Fibroblast of skin of abdomen (primary cell): ENCODE measurements at regions not wholly inside any gene's neighbourhood (a gene's known extent, or its start where the extent isn't known, plus 50 kb on each side); places are given as distances from the start of the nearest gene placed in this dataset.

Experiments used
- DNase-seq: peaks from one replicate; pipeline ENCODE4 v3.0.0-alpha.2; 2013

GRCh38 chr11:110974731-110975130 is 262.5 kb upstream of the ARHGAP20 start:
- DNase-seq: no peak

DNA sequence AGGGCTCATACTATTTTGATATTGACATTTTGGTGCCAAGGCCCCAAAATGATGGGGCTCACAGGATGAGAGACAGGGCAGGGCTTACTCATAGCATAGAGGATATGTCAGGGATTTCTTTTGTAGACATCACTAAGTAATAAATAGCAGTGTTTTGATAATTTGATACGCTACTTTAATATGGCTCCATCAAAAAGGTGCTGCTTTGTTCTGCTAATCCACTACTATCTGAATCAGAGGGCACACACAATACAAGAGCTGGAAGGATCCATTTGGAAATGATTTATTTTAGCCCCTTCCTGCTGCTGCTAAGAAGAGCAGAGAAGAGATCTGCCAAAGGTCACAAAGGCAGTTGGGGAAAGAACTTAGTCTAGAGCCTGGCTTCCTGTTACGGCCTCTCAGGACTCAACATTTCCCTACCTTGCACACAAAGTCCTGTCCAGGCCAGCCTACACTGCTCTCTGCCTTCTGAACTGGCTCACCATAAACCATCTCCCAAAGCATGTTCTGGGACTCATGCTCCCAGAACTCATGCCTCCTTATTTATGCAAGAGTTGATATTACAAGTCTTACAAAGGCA is 261.3 kb upstream of the ARHGAP20 start:
- DNase-seq: no peak

- DNase-seq: peak; percentile 65
Measured at GRCh38 chr11:110972640-110973039, 260.4 kb upstream of the ARHGAP20 start.

- DNase-seq: no peak
Measured at GRCh38 chr11:110972106-110972505, 259.9 kb upstream of the ARHGAP20 start.

DNA sequence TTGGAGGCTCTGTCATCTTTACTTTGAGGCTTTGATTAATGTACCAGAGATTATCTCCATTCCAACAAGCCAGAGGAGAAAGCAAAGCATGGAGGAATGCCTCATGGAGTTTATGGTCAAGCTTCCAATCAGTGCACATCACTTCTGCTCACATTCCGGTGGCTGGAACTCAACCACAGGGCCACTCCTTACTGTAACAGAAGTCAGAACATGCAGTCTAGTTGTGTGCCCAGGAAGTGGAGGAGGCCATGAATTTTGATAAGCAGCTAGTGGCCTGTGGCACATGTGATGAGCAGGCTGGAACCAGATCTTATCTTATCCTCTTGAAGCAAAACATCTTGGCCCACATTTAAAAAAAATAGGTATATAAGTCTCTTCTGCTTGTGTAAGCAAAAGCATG is 258.9 kb upstream of the ARHGAP20 start:
- DNase-seq: peak; percentile 68

DNA sequence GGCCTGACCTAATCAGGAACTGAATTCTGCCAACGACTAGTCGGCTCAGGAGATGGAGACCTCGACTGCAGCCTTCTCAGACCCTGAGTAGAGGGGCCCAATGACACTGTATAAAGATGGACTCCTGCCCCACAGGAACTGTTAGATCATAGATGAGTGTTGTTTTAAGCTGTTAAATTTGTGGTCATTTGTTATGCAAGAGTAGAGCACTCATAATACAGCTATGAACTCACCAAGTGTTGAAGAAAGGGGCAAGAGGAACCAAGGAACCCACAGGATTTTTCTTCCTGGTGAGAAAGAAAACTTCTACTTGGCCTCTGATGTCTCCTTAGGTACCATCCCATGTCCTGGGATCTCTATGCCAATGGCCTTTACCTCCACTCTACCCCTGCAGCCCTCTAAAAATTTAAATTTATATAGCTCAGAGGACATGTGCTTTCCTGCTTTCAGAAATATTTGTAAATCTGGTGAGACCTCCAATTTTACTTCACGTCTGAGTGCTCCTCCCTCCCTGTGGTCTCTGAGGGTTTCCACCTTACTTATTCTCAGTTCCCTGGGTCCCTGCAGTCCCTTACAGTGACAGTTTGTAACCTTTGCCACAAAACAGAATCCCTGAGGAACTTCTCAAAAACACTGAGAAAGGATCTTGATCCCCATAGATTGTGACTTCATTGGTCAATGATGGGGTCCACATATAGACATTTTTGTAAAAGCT is 256.3 kb upstream of the ARHGAP20 start:
- DNase-seq: peak; percentile 40

DNA sequence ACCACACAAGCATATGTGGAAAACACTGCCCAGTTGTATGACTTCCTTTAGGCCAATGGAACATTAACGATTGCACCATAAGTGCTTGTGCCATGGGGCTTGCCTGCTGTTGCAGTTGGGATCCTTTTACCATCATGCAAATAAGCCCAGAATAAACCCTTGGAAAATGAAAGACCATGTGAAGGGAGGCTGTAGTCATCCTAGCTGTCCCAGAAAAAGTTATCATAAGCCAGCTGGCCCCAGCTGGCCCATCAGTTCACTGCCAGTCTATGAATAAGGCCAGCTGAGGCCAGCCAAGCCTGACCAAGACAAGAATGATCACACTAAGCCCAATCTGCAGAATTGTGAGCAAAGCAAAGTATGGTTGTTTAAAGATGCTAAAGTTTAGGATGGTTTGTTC is 253.9 kb upstream of the ARHGAP20 start:
- DNase-seq: no peak

GRCh38 chr11:110962921-110963320 is 250.7 kb upstream of the ARHGAP20 start:
- DNase-seq: peak; percentile 45

DNA sequence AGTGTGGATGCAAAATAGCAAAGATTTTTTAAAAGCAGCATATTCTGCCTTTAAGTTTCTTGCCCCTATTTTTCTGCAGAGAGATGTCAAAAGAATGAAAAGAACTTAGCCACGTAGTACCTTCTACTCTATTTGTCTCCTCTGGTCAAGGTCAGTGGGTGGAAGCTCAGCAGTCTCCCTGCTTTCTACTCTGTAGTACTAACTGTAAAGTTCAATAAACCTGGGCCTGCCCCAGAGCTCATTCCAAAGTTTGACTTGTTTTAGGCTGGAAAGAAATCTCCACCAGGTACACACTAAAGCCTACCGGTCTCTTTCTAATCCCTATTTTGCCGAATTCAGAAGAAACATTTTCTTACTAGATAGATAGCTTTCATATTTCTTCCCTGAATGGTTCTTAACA is 247.9 kb upstream of the ARHGAP20 start:
- DNase-seq: no peak

DNA sequence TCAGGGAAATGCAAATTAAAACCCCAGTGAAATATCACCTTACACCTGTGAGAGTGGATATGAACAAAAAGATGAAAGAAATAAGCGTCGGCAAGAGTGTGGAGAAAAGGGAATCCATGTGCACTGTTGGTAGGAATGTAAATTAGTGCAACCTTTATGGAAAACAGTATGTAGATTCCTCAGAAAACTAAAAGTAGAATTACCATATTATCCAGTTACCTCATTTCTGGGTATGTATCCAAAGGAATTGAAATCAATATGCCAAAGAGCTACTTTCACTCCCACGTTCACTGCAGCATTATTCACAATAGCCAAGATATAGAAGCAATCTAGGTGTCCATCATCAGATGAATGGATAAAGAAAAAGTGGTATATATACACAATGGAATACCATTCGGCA is 246.0 kb upstream of the ARHGAP20 start:
- DNase-seq: no peak

- DNase-seq: no peak
Measured at GRCh38 chr11:110955776-110956175, 243.5 kb upstream of the ARHGAP20 start.

DNA sequence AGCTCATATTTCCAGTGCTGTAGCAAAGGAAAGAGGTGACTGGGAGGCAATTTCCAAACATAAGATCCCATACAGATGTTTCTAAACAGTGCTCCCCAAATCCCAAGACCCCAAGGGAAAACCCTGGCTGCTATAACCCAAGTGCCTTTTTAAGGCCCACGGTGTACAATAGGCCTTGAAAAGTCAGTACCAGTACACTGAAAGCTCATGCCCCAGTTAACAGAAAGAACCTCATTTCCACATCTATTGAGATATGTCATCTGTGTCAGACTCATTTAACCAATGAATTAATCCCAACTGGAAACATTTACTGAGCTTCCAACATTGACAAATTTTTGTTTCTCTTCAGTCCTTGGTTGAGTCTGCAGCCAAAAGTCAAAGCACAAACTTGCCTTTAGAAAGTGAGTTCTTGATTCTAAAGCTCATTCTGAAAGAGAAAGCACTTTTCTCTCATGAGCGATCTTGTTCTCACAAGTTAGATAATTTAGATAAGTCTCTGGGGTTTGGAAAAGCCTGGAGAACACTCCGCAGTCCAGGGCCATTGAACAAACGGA is 239.8 kb upstream of the ARHGAP20 start:
- no peak for DNase-seq

GRCh38 chr11:110951037-110951949 is 239.1 kb upstream of the ARHGAP20 start:
- no peak for DNase-seq

- DNase-seq: no peak
Measured at GRCh38 chr11:110948112-110948511, 235.9 kb upstream of the ARHGAP20 start.

DNA sequence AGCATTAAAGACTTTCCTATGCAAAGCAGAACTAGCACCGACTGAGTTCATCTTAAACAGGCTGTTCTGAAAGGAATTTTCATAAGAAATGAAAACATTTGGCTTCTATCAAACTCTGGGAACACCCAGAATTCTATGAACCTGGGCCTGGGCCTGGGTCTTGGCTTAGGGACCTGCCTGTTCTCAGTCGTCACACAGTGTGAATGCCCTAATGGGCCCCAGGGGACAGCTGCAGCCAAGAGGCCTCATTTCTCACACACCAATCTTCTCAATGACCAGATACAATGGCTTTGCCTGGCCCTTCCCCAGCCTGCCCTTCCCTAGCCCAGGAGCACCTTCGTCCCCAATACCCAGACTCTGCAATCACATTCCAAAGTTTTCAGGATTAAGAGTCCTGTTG is 234.9 kb upstream of the ARHGAP20 start:
- DNase-seq: no peak

DNA sequence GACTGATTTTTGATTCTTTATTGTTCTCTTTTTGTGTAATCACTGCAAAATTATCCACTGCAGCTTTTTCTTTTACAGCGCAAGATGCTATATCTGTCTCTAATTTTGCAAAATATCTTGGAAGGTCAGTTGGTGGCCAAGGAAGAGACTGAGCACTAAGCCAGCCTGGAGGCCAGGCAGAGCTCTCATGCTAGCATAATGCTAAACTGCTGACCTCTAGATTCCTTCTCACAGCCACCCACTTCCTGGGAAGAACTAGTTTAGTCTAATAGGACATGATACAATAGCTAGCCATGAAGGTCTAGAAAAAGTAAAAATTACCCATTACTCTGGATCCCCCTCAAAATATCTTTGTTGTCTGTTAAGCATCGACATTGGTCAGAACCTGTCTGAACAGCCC is 227.2 kb upstream of the ARHGAP20 start:
- DNase-seq: no peak

DNA sequence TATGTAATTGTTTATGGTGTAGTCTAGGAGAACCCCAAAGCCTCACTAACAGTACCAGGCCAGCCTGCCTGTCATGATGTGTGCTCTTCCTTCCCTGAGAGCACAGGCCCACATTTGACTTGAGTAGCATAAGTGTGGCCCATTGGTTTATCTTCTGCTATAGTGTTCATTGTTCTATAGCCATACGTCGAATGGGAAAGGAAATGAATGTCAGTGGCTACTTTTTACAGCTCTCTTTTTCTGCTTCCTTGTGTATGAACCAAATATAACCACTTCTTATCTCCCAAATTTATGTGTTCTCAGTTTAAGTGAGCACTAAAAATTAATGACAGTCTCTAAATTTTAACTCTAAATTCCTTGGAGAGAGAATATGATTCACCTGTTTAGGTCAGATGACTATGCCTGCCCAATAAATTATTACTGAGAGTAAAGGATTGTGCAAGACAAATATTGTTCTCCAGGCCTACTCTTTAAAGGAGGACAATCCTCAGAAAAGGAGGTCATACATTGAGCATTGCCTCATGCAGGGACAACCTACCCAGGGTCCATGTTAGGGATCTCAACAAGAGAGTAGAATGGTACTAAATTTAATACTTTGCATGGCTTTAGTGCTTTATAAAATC is 222.9 kb upstream of the ARHGAP20 start:
- no peak for DNase-seq

- no peak for DNase-seq
Measured at GRCh38 chr11:110929129-110929528, 216.9 kb upstream of the ARHGAP20 start.

DNA sequence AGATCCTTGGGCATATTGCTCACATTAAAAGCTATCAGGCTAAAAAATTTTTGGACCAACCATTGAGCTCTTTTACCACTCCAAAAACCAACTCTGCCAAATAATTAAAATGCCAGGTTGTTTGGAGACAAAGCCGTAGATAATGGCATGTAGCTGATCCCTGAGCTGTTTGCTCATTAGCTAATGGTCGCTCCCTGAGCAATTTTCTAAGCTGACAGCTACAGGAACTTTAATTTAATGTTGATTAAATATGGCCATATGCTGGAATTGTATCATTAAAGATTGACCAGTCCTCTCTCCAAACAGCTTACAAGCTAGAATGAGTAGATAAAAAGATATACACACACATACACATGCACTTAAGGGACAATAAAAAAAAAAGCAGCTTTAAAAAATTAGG is 216.2 kb upstream of the ARHGAP20 start:
- DNase-seq: no peak

- peak; percentile 64 for DNase-seq
Measured at GRCh38 chr11:110921742-110922521, 209.7 kb upstream of the ARHGAP20 start.

- no peak for DNase-seq
Measured at GRCh38 chr11:110919241-110919922, 207.1 kb upstream of the ARHGAP20 start.
